Tibial nerve (tissue), 4 donors: ENCODE measurements at regions not wholly inside any gene's neighbourhood (a gene's known extent, or its start where the extent isn't known, plus 50 kb on each side); places are given as distances from the start of the nearest gene placed in this dataset.

ENCODE experiments used
- DNase-seq, 2 donors: peaks; one replicate each; pipeline ENCODE4 v3.0.0-alpha.2; 2019; ENCODE audit warnings: low spot score in 2 of 2
- H3K27ac ChIP-seq, 4 donors: fragments of 200-600 bp; sonication (generic) in 3 of 4; one replicate each; pipeline ENCODE4 v1.5.1; 2017 to 2019; ENCODE audit warnings: mild to moderate bottlenecking in 1 of 4
- H3K27me3 ChIP-seq, 2 donors: fragments of 200-600 bp; sonication (generic) in 1 of 2; one replicate each; pipeline versions ENCODE4 v1.5.1 to v1.6.0; 2017 to 2019
- H3K36me3 ChIP-seq, 3 donors: fragments of 200-600 bp; sonication (generic); one replicate each; pipeline ENCODE4 v1.5.1; 2018 to 2019
- H3K4me1 ChIP-seq, 4 donors: fragments of 200-600 bp; sonication (generic) in 3 of 4; one replicate each; pipeline ENCODE4 v1.5.1; 2017 to 2019
- H3K4me3 ChIP-seq, 4 donors: fragments of 200-600 bp; sonication (generic) in 3 of 4; one replicate each; pipeline ENCODE4 v1.5.1; 2017 to 2019; ENCODE audit warnings: mild to moderate bottlenecking in 1 of 4, moderate library complexity in 1 of 4
- H3K9me3 ChIP-seq, 4 donors: fragments of 200-600 bp; sonication (generic) in 3 of 4; one replicate each; pipeline ENCODE4 v1.5.1; 2017 to 2019
- CTCF ChIP-seq, 5 experiments: fragments of 200-600 bp in 3 of 5; fragments of 450-650 bp in 2 of 5; sonication (generic) in 3 of 5; IDR thresholded peaks; one replicate each; pipeline ENCODE4 v1.5.1; 2016 to 2019; ENCODE audit warnings: antibody characterized with exemption in 5 of 5, mild to moderate bottlenecking in 3 of 5, moderate library complexity in 2 of 5
- EP300 ChIP-seq, 2 donors: sonication (generic); formaldehyde crosslinking; IDR thresholded peaks; one replicate each; pipeline ENCODE4 v1.6.1; 2017; ENCODE audit warnings: antibody characterized with exemption in 2 of 2, mild to moderate bottlenecking in 1 of 2
- POLR2A ChIP-seq, 2 donors: fragments of 450-650 bp; IDR thresholded peaks; one replicate each; pipeline ENCODE4 v1.6.1; 2017; ENCODE audit warnings: antibody characterized with exemption in 2 of 2, mild to moderate bottlenecking in 2 of 2, moderate library complexity in 2 of 2
- WGBS, 2 donors: methylation state at CpG; one replicate each; pipeline ENCODE4 v1.1.5; 2018; 5-methylcytosine and 5-hydroxymethylcytosine counted together

DNA sequence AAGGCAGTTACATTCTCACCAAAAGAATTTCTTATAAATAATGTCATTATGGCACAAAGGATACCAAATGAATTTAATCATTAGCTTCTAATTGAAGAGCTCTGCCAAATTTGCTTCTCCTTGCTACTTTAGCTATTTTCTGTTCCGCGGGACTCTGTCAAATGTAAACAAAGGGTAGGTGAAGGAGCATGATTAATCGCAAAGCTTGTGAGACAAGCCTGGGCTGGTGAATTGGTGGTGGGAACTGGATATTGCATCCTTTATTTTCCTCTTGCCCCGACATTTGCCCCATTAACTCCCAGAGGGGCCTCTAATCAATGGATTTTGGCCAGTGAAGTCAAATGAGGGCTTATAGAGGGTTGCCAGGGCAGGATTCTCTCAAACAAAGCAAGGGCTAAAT is 234.2 kb upstream of the RFX3 start:
- H3K27ac ChIP-seq, result no peak overlapping the region
- peaks cover 0 to 4% (median 0%) of the 10 kb centered on the region in 4 donors for H3K9me3 ChIP-seq
- no peak for DNase-seq
- H3K36me3 ChIP-seq, result no peaks in the 10 kb centered on the region
- WGBS, 2 donors, result 32 to 34% methylated on average over 4 of the region's 4 CpGs
- TF ChIP-seq CTCF (IDR thresholded peaks at IDR 0.05) (no peak), EP300 (IDR thresholded peaks at IDR 0.05) (no peak), POLR2A (IDR thresholded peaks at IDR 0.05) (no peak)
- no peak overlapping the region for H3K4me3 ChIP-seq
- no peaks in the 10 kb centered on the region for H3K27me3 ChIP-seq
- H3K4me1 ChIP-seq, result peaks cover 0 to 7% (median 5%) of the 10 kb centered on the region in 4 donors

- peaks cover 0 to 4% (median 0%) of the 10 kb centered on the region in 4 donors for H3K9me3 ChIP-seq
- peaks cover 0 to 7% (median 5%) of the 10 kb centered on the region in 4 donors for H3K4me1 ChIP-seq
- no peak overlapping the region for H3K4me3 ChIP-seq
- WGBS, 2 donors, result 69 to 78% methylated on average over 5 of the region's 5 CpGs
- no peaks in the 10 kb centered on the region for H3K27me3 ChIP-seq
- DNase-seq, result no peak
- no peak overlapping the region for H3K27ac ChIP-seq
- TF ChIP-seq POLR2A (IDR thresholded peaks at IDR 0.05), result no peak
- TF ChIP-seq CTCF (IDR thresholded peaks at IDR 0.05), result no peak
- no peak for TF ChIP-seq EP300 (IDR thresholded peaks at IDR 0.05)
- no peaks in the 10 kb centered on the region for H3K36me3 ChIP-seq
These were observed 233.2 kb upstream of the RFX3 start for GRCh38 chr9:3758816-3759576.

DNA sequence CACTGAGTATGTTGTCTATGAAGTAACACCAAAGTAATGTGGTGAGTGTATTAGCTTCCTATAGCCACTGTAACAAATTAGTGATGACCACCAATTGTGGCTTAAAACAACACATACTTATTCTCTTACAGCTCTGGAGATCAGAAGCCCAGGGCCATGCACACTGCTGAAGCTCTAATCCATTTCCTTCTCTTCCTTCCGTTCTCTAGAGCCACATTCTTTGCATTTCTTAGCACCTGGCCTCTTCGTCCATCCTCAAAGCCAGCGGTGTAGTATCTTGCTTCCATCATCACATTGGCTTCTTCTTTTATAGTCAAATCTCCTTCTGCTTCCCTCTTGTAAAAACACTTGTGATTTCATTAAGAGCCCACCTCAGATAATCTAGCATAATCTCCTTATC is 230.3 kb upstream of the RFX3 start:
- Histone ChIP-seq H3K9me3 (no peaks in the 10 kb centered on the region), H3K27ac (no peak overlapping the region), H3K27me3 (no peaks in the 10 kb centered on the region), H3K36me3 (no peaks in the 10 kb centered on the region), H3K4me3 (no peak overlapping the region), H3K4me1 (peaks cover 0 to 21% (median 6%) of the 10 kb centered on the region in 4 donors)
- TF ChIP-seq CTCF (IDR thresholded peaks at IDR 0.05) (no peak), POLR2A (IDR thresholded peaks at IDR 0.05) (no peak), EP300 (IDR thresholded peaks at IDR 0.05) (no peak)
- no peak for DNase-seq
- WGBS, 2 donors, result 81 to 88% methylated on average over 3 of the region's 3 CpGs

DNA sequence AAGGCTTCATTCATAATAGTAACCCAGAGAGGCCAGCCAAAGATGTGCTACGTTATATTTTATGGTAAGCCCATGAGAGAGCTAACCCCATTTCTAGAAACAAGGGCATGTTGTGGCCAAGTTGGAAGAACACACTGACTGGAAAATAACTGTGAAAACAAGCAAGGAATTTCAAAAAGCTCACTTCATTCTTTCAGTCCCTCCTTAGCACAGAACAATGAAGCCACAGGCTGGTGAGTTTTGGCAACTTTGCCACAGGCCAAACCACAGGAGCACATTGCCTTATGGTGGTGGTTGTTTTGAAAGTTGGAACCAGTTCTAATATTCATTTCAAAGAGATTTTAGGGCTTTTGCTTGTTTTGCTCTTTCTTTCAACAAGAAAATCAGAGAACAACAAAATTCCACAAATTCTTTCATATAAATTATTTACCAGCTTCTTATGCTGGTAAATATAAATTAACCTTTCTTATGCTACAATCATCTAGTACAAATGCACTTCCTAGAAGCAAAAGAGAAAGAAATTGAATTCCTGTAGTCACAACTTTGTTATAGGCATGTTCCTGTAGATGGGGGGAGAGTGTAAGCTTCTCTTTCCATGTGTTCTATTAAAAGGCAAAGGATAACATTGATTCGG is 225.4 kb upstream of the RFX3 start:
- 14 to 21% methylated on average over 2 of the region's 2 CpGs for WGBS, 2 donors
- Histone ChIP-seq H3K36me3 (no peaks in the 10 kb centered on the region), H3K4me1 (peaks cover 0 to 38% (median 9%) of the 10 kb centered on the region in 4 donors)

More for the DNA sequence above, 225.4 kb upstream of the RFX3 start:
- peak; percentile 35 to 57 for TF ChIP-seq EP300 (IDR thresholded peaks at IDR 0.05)
- TF ChIP-seq CTCF (IDR thresholded peaks at IDR 0.05), result no peak
- peak overlapping the region in 3 of 4 donors; percentile 57 to 80 (median 78) for H3K27ac ChIP-seq
- no peak for DNase-seq
- no peaks in the 10 kb centered on the region for H3K27me3 ChIP-seq
- no peak overlapping the region for H3K4me3 ChIP-seq
- H3K9me3 ChIP-seq, result no peaks in the 10 kb centered on the region
